ENCODE measurements at regions not wholly inside any gene's neighbourhood (a gene's known extent, or its start where the extent isn't known, plus 50 kb on each side); places are given as distances from the start of the nearest gene placed in this dataset.

DNA sequence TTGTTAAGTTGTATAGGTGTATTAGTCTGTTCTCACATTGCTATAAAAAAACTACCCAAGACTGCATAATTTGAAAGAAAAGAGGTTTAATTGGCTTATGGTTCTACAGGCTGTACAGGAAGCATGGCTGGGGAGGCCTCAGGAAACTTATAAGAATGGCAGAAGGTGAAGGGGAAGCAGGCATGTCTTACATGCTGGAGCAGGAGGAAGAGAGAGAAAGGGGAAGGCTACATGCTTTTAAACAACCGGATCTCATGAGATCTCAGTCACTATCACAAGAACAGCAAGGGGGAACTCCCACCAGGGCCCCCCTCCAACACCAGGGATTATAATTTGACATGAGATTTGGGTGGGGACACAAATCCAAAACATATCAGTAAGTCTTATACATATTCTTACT lies 60.5 kb upstream of the OR10AD1 start:
- Histone ChIP-seq H3K36me3 (ENCODE audit: control insufficient read depth, insufficient read depth, low read length) (no peaks in the 10 kb centered on the region), H3K79me2 (ENCODE audit: control insufficient read depth, insufficient read depth, low read length) (no peaks in the 10 kb centered on the region), H3K4me3 (replicated peaks in 1 of 4; ENCODE audit: control extremely low read depth in 1 of 4, insufficient read depth in 1 of 4, low read depth in 3 of 4, low read length in 4 of 4) (no peak overlapping the region), H3K9ac (ENCODE audit: insufficient read depth, low read length) (no peak overlapping the region), H3K9me3 (ENCODE audit: control insufficient read depth, insufficient read depth, low read depth, low read length) (no peaks in the 10 kb centered on the region), H3K4me1 (ENCODE audit: control insufficient read depth, extremely low read depth, insufficient read depth, low read length) (no peaks in the 10 kb centered on the region), H4K20me1 (ENCODE audit: control insufficient read depth, extremely low read depth, insufficient read depth, low read length) (no peaks in the 10 kb centered on the region), H3K27ac (ENCODE audit: insufficient read depth, low read length) (no peak overlapping the region), H2AFZ (ENCODE audit: low read length) (no peak overlapping the region), H3K4me2 (ENCODE audit: extremely low read depth, insufficient read depth, low read length) (no peak overlapping the region), H3K27me3 (ENCODE audit: control insufficient read depth, insufficient read depth, low read length) (no peaks in the 10 kb centered on the region)
- TF ChIP-seq, protein P1, sequence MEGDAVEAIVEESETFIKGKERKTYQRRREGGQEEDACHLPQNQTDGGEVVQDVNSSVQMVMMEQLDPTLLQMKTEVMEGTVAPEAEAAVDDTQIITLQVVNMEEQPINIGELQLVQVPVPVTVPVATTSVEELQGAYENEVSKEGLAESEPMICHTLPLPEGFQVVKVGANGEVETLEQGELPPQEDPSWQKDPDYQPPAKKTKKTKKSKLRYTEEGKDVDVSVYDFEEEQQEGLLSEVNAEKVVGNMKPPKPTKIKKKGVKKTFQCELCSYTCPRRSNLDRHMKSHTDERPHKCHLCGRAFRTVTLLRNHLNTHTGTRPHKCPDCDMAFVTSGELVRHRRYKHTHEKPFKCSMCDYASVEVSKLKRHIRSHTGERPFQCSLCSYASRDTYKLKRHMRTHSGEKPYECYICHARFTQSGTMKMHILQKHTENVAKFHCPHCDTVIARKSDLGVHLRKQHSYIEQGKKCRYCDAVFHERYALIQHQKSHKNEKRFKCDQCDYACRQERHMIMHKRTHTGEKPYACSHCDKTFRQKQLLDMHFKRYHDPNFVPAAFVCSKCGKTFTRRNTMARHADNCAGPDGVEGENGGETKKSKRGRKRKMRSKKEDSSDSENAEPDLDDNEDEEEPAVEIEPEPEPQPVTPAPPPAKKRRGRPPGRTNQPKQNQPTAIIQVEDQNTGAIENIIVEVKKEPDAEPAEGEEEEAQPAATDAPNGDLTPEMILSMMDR (conservative IDR thresholded peaks at IDR 0.05 in 1 of 2, IDR thresholded peaks at IDR 0.05 in 1 of 2; ENCODE audit: low read depth in 1 of 2, low read length in 2 of 2), result no peak
- TF ChIP-seq EZH2 (IDR thresholded peaks at IDR 0.05; ENCODE audit: low read length, missing control alignments), result no peak
- DNase-seq (ENCODE audit: low read depth in 2 of 2), result no peak

DNA sequence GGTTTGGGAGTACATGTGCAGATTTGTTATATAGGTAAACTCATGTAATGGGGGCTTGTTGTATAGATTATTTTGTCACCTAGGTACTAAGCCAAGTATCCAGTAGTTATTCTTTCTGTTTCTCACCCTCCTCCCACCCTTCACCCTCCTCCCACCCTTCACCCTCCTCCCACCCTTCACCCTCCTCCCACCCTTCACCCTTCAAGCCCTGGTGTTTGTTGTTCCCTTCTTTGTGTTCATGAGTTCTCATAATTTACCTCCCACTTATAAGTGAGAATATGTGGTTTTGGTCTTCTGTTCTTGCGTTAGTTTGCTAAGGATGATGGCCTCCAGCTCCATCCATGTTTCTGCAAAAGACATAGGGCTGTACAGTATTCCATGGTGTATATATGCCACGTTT lies 58.7 kb upstream of the OR10AD1 start:
- no peak overlapping the region for H3K4me3 ChIP-seq (replicated peaks in 1 of 4; ENCODE audit: control extremely low read depth in 1 of 4, insufficient read depth in 1 of 4, low read depth in 3 of 4, low read length in 4 of 4)
- no peaks in the 10 kb centered on the region for H3K27me3 ChIP-seq (ENCODE audit: control insufficient read depth, insufficient read depth, low read length)
- H4K20me1 ChIP-seq (ENCODE audit: control insufficient read depth, extremely low read depth, insufficient read depth, low read length), result no peaks in the 10 kb centered on the region
- no peak overlapping the region for H3K9ac ChIP-seq (ENCODE audit: insufficient read depth, low read length)
- TF ChIP-seq EZH2 (IDR thresholded peaks at IDR 0.05; ENCODE audit: low read length, missing control alignments), result no peak
- TF ChIP-seq, protein P1 (conservative IDR thresholded peaks at IDR 0.05 in 1 of 2, IDR thresholded peaks at IDR 0.05 in 1 of 2; ENCODE audit: low read depth in 1 of 2, low read length in 2 of 2), result no peak
- H3K4me1 ChIP-seq (ENCODE audit: control insufficient read depth, extremely low read depth, insufficient read depth, low read length), result no peaks in the 10 kb centered on the region
- no peaks in the 10 kb centered on the region for H3K9me3 ChIP-seq (ENCODE audit: control insufficient read depth, insufficient read depth, low read depth, low read length)
- no peaks in the 10 kb centered on the region for H3K36me3 ChIP-seq (ENCODE audit: control insufficient read depth, insufficient read depth, low read length)
- DNase-seq (ENCODE audit: low read depth in 2 of 2), result no peak
- no peak overlapping the region for H3K4me2 ChIP-seq (ENCODE audit: extremely low read depth, insufficient read depth, low read length)
- no peak overlapping the region for H2AFZ ChIP-seq (ENCODE audit: low read length)
- H3K79me2 ChIP-seq (ENCODE audit: control insufficient read depth, insufficient read depth, low read length), result no peaks in the 10 kb centered on the region
- no peak overlapping the region for H3K27ac ChIP-seq (ENCODE audit: insufficient read depth, low read length)
